ENCODE measurements at regions not wholly inside any gene's neighbourhood (a gene's known extent, or its start where the extent isn't known, plus 50 kb on each side); places are given as distances from the start of the nearest gene placed in this dataset.

DNA sequence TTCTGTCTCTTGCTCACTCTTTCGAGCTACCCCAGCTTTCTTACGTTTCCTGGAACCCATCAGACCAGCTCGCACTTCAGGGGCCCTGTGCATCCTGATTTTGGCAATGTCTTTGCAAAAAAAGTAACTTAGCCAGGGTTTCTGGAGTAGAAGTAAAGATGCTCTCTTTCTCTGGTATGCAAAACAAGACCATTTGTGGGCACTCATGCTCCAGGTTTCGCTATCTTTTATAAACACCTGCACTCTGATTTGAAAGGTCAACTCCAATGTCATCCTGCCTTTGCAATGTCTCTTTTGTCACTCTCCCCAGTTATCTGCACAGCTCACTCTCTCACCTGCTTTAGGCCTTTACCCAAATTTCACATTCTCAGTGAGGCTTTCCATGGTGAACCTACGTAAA is 869.1 kb downstream of the QKI start:
- no peak overlapping the region for H3K23ac ChIP-seq (ENCODE audit: low read length in 2 of 2)
- no peak overlapping the region for H3K14ac ChIP-seq (ENCODE audit: low read length in 2 of 2)
- H3K36me3 ChIP-seq (ENCODE audit: control insufficient read depth in 1 of 2, insufficient read depth in 2 of 2, low read depth in 1 of 2, low read length in 2 of 2) = no peaks in the 10 kb centered on the region
- no peak overlapping the region for H2BK120ac ChIP-seq (ENCODE audit: low read depth, low read length)
- 81% methylated on average over 5 of the region's 5 CpGs for whole genome bisulfite sequencing
- no peaks in the 10 kb centered on the region for H3K79me1 ChIP-seq (replicated peaks; ENCODE audit: low read length, poor library complexity, severe bottlenecking)
- H2BK5ac ChIP-seq (ENCODE audit: low read depth, low read length, poor library complexity, severe bottlenecking) = no peak overlapping the region
- no peak overlapping the region for H3K9ac ChIP-seq (ENCODE audit: low read length)
- no peaks in the 10 kb centered on the region for H3K4me1 ChIP-seq (ENCODE audit: control insufficient read depth, insufficient read depth, low read depth, low read length)
- no peaks in the 10 kb centered on the region for H3K9me3 ChIP-seq (ENCODE audit: control insufficient read depth, low read length)
- H3K4ac ChIP-seq (ENCODE audit: low read depth in 1 of 2, low read length in 2 of 2) = no peak overlapping the region
- no peak overlapping the region for H4K8ac ChIP-seq (ENCODE audit: low read length)
- no peak overlapping the region for H2AK5ac ChIP-seq (ENCODE audit: low read length, severe bottlenecking)
- H3K4me3 ChIP-seq (ENCODE audit: insufficient read depth in 1 of 2, low read depth in 1 of 2, low read length in 2 of 2) = no peak overlapping the region
- H3K18ac ChIP-seq (ENCODE audit: low read depth in 1 of 2, low read length in 2 of 2) = no peak overlapping the region
- no peak overlapping the region for H2AFZ ChIP-seq (ENCODE audit: low read depth, low read length)
- no peak overlapping the region for H3K27ac ChIP-seq (ENCODE audit: low read length, poor library complexity, severe bottlenecking)
- no peak overlapping the region for H2BK15ac ChIP-seq (ENCODE audit: low read depth, poor library complexity, severe bottlenecking)
- H2BK12ac ChIP-seq (ENCODE audit: low read length in 2 of 2) = no peak overlapping the region
- H3K4me2 ChIP-seq (ENCODE audit: low read length, poor library complexity, severe bottlenecking) = no peak overlapping the region
- DNase-seq = no peak
- H4K91ac ChIP-seq (ENCODE audit: low read length) = no peak overlapping the region
- H3K27me3 ChIP-seq (ENCODE audit: control insufficient read depth in 1 of 2, insufficient read depth in 1 of 2, low read length in 2 of 2) = no peaks in the 10 kb centered on the region

DNA sequence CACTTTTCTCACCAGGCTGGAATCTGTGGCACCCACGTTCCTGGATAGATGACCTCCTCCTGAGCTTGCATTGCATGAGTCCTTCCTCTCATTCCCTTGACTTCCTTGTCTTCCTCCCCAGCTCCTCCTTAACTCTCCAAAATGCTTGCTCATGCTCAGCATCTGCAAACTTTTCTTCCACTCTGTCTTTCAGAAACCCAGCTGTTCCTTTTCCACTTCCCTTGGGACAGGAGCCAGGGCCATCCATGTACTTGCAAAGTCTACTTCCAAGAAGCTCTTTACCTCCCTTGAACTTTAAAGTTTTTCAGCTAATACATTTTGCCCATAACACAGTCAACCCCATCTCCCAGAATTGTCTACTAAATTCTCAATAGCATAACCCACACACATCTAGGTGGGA is 861.7 kb downstream of the QKI start:
- Histone ChIP-seq H3K9ac (ENCODE audit: low read length) (no peak overlapping the region), H3K4ac (ENCODE audit: low read depth in 1 of 2, low read length in 2 of 2) (no peak overlapping the region), H2AFZ (ENCODE audit: low read depth, low read length) (no peak overlapping the region), H4K91ac (ENCODE audit: low read length) (no peak overlapping the region), H2BK12ac (ENCODE audit: low read length in 2 of 2) (no peak overlapping the region), H3K79me1 (replicated peaks; ENCODE audit: low read length, poor library complexity, severe bottlenecking) (no peaks in the 10 kb centered on the region), H3K36me3 (ENCODE audit: control insufficient read depth in 1 of 2, insufficient read depth in 2 of 2, low read depth in 1 of 2, low read length in 2 of 2) (no peaks in the 10 kb centered on the region), H2BK15ac (ENCODE audit: low read depth, poor library complexity, severe bottlenecking) (no peak overlapping the region), H2BK120ac (ENCODE audit: low read depth, low read length) (no peak overlapping the region), H2BK5ac (ENCODE audit: low read depth, low read length, poor library complexity, severe bottlenecking) (no peak overlapping the region), H3K4me3 (ENCODE audit: insufficient read depth in 1 of 2, low read depth in 1 of 2, low read length in 2 of 2) (no peak overlapping the region), H3K23ac (ENCODE audit: low read length in 2 of 2) (no peak overlapping the region), H2AK5ac (ENCODE audit: low read length, severe bottlenecking) (no peak overlapping the region), H4K8ac (ENCODE audit: low read length) (no peak overlapping the region), H3K4me2 (ENCODE audit: low read length, poor library complexity, severe bottlenecking) (no peak overlapping the region), H3K27me3 (ENCODE audit: control insufficient read depth in 1 of 2, insufficient read depth in 1 of 2, low read length in 2 of 2) (no peaks in the 10 kb centered on the region), H3K9me3 (ENCODE audit: control insufficient read depth, low read length) (no peaks in the 10 kb centered on the region), H3K18ac (ENCODE audit: low read depth in 1 of 2, low read length in 2 of 2) (no peak overlapping the region), H3K4me1 (ENCODE audit: control insufficient read depth, insufficient read depth, low read depth, low read length) (no peaks in the 10 kb centered on the region), H3K14ac (ENCODE audit: low read length in 2 of 2) (no peak overlapping the region), H3K27ac (ENCODE audit: low read length, poor library complexity, severe bottlenecking) (no peak overlapping the region)
- no peak for DNase-seq
- WGBS = 46% methylated on average over 1 of the region's 1 CpG

DNA sequence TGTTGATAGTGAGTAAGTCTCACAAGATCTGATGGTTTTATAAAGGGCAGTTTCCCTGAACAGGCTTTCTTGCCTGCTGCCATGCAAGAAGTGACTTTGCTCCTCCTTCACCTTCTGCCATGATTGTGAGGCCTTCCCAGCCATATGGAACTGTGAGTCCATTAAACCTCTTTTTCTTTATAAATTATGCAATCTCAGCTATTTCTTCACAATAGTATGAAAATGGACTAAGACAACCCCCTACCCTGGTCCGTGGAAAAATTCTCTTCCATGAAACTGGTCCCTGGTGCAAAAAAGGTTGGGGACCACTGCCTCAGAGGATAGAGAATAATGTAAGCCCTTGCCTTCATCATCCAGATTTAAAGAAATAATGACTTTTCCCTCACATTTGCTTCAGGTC is 861.3 kb downstream of the QKI start:
- Histone ChIP-seq H3K27me3 (ENCODE audit: control insufficient read depth in 1 of 2, insufficient read depth in 1 of 2, low read length in 2 of 2) (no peaks in the 10 kb centered on the region), H3K4me1 (ENCODE audit: control insufficient read depth, insufficient read depth, low read depth, low read length) (no peaks in the 10 kb centered on the region), H2BK120ac (ENCODE audit: low read depth, low read length) (no peak overlapping the region), H2BK12ac (ENCODE audit: low read length in 2 of 2) (no peak overlapping the region), H4K8ac (ENCODE audit: low read length) (no peak overlapping the region), H3K9me3 (ENCODE audit: control insufficient read depth, low read length) (no peaks in the 10 kb centered on the region), H3K18ac (ENCODE audit: low read depth in 1 of 2, low read length in 2 of 2) (no peak overlapping the region), H2BK5ac (ENCODE audit: low read depth, low read length, poor library complexity, severe bottlenecking) (no peak overlapping the region), H3K14ac (ENCODE audit: low read length in 2 of 2) (no peak overlapping the region), H3K23ac (ENCODE audit: low read length in 2 of 2) (no peak overlapping the region), H4K91ac (ENCODE audit: low read length) (no peak overlapping the region), H3K4me3 (ENCODE audit: insufficient read depth in 1 of 2, low read depth in 1 of 2, low read length in 2 of 2) (no peak overlapping the region), H3K9ac (ENCODE audit: low read length) (no peak overlapping the region), H3K4ac (ENCODE audit: low read depth in 1 of 2, low read length in 2 of 2) (no peak overlapping the region), H2BK15ac (ENCODE audit: low read depth, poor library complexity, severe bottlenecking) (no peak overlapping the region), H3K4me2 (ENCODE audit: low read length, poor library complexity, severe bottlenecking) (no peak overlapping the region), H3K79me1 (replicated peaks; ENCODE audit: low read length, poor library complexity, severe bottlenecking) (no peaks in the 10 kb centered on the region), H3K27ac (ENCODE audit: low read length, poor library complexity, severe bottlenecking) (no peak overlapping the region), H3K36me3 (ENCODE audit: control insufficient read depth in 1 of 2, insufficient read depth in 2 of 2, low read depth in 1 of 2, low read length in 2 of 2) (no peaks in the 10 kb centered on the region), H2AK5ac (ENCODE audit: low read length, severe bottlenecking) (no peak overlapping the region), H2AFZ (ENCODE audit: low read depth, low read length) (no peak overlapping the region)
- 74% methylated on average over 1 of the region's 1 CpG for WGBS
- no peak for DNase-seq

DNA sequence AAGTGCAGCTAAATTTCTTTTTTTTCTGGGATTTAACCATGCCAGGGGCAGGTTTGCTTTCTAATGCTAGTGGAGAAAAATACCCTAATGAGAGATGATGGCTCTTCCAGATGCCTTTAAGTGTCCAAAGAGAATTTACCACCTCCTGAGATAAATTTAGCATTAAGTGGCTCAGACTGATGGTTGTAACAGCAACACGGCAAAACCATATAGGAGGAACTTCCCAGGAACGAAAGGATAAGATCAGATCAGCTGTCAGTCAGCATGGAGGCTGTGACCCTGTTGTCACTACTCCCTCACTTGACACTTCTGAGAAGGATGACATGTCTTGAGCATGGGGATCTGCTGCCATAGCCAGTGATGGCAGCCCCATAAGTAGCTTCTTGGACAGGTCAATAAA is 860.0 kb downstream of the QKI start:
- Histone ChIP-seq H3K4ac (ENCODE audit: low read depth in 1 of 2, low read length in 2 of 2) (no peak overlapping the region), H2AK5ac (ENCODE audit: low read length, severe bottlenecking) (no peak overlapping the region), H3K9me3 (ENCODE audit: control insufficient read depth, low read length) (no peaks in the 10 kb centered on the region), H3K27ac (ENCODE audit: low read length, poor library complexity, severe bottlenecking) (no peak overlapping the region), H2BK12ac (ENCODE audit: low read length in 2 of 2) (no peak overlapping the region), H3K4me3 (ENCODE audit: insufficient read depth in 1 of 2, low read depth in 1 of 2, low read length in 2 of 2) (no peak overlapping the region), H3K4me2 (ENCODE audit: low read length, poor library complexity, severe bottlenecking) (no peak overlapping the region), H3K79me1 (replicated peaks; ENCODE audit: low read length, poor library complexity, severe bottlenecking) (no peaks in the 10 kb centered on the region), H2BK15ac (ENCODE audit: low read depth, poor library complexity, severe bottlenecking) (no peak overlapping the region), H3K18ac (ENCODE audit: low read depth in 1 of 2, low read length in 2 of 2) (no peak overlapping the region), H3K36me3 (ENCODE audit: control insufficient read depth in 1 of 2, insufficient read depth in 2 of 2, low read depth in 1 of 2, low read length in 2 of 2) (no peaks in the 10 kb centered on the region), H2BK5ac (ENCODE audit: low read depth, low read length, poor library complexity, severe bottlenecking) (no peak overlapping the region), H3K9ac (ENCODE audit: low read length) (no peak overlapping the region), H3K14ac (ENCODE audit: low read length in 2 of 2) (no peak overlapping the region), H3K27me3 (ENCODE audit: control insufficient read depth in 1 of 2, insufficient read depth in 1 of 2, low read length in 2 of 2) (no peaks in the 10 kb centered on the region), H3K4me1 (ENCODE audit: control insufficient read depth, insufficient read depth, low read depth, low read length) (no peaks in the 10 kb centered on the region), H3K23ac (ENCODE audit: low read length in 2 of 2) (no peak overlapping the region), H2BK120ac (ENCODE audit: low read depth, low read length) (no peak overlapping the region), H4K91ac (ENCODE audit: low read length) (no peak overlapping the region), H2AFZ (ENCODE audit: low read depth, low read length) (no peak overlapping the region), H4K8ac (ENCODE audit: low read length) (no peak overlapping the region)
- WGBS = 44% methylated on average over 2 of the region's 2 CpGs
- DNase-seq = no peak
